ENCODE measurements at regions not wholly inside any gene's neighbourhood (a gene's known extent, or its start where the extent isn't known, plus 50 kb on each side); places are given as distances from the start of the nearest gene placed in this dataset.

DNA sequence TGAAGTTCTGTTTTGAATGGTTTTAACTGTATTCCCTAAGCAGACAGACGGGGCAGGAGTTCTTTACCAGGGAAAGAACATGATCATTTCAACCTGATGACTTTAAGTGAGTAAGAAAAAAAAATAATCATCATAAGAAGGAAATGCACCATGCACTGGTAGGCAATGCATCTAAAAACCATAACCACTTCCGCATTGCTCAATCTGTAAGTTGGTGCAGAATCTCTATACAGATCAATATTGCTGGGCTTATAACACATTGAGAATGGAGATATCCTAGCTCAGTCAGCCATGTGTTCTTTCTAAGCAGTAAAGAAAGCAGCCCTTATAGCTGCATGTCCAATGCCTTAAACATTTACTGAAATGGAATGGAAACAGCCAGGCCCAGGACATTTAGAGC, 407.1 kb upstream of the DMAC1 start:
- no peak for TF ChIP-seq CTCF (IDR thresholded peaks at IDR 0.05; ENCODE audit: low read depth, low read length, missing input control)
- TF ChIP-seq JUND (IDR thresholded peaks at IDR 0.05) = no peak
- no peak for TF ChIP-seq SP1 (IDR thresholded peaks at IDR 0.05)
- TF ChIP-seq, protein P1, sequence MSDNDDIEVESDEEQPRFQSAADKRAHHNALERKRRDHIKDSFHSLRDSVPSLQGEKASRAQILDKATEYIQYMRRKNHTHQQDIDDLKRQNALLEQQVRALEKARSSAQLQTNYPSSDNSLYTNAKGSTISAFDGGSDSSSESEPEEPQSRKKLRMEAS (IDR thresholded peaks at IDR 0.05) = no peak
- TF ChIP-seq YY1 (IDR thresholded peaks at IDR 0.05) = no peak
- TF ChIP-seq TAF1 (conservative IDR thresholded peaks at IDR 0.05) = no peak
